Skeletal muscle cell (primary cell): ENCODE measurements at regions not wholly inside any gene's neighbourhood (a gene's known extent, or its start where the extent isn't known, plus 50 kb on each side); places are given as distances from the start of the nearest gene placed in this dataset.
"Not testable (repeated sequence)": the region's sequence is repeated elsewhere in the genome, so short reads cannot be mapped to it uniquely, and the experiment has no call there.

Source experiments
- DNase-seq: peaks from one replicate; pipeline ENCODE4 v3.0.0-alpha.2; 2010; ENCODE audit warnings: low read depth
- H3K4me3 ChIP-seq: 2 replicates; pipeline ENCODE4 v1.5.1; 2011; ENCODE audit warnings: low read depth, mild to moderate bottlenecking, control low read depth, low read length, moderate library complexity

DNA sequence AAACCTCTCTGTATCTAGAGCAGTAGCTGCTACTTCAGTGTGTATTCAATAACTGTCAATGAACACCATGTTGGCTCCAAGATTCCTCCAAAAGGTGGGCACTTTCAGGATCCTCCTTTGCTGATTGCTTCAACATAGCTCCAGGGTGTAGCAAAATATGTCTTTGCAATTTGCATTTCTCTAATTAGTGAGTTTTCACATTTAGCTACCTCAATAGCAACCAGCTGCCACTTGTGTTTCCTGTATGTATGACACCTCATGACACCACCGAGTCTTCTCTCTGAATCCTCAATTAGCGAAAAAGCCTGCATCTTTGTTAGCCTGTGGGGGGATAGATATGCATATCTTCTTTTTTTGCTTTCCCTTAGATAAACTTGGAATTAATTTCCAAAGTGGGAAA lies 898.3 kb upstream of the FAT3 start:
- DNase-seq, result no peak
- H3K4me3 ChIP-seq, result no peak overlapping the region

DNA sequence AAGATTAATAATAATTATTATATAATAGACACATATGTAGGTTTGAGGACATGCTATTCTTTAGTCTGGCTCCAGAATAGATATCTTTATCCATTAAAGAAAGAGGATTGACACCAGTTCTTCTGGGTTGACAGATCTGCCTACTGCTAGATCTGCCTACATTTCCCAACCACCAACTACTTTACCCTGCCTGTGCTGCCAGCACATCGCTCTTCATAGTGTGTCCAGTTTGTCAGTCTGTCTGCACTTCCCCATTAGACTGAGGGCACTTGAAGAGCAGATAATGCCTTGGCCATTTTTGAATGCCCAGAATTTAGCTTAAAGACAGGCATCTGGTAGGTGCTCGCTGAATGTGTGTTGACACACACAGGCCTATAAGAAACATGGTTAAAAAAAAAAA lies 910.1 kb upstream of the FAT3 start:
- H3K4me3 ChIP-seq, result no peak overlapping the region
- DNase-seq, result no peak

DNA sequence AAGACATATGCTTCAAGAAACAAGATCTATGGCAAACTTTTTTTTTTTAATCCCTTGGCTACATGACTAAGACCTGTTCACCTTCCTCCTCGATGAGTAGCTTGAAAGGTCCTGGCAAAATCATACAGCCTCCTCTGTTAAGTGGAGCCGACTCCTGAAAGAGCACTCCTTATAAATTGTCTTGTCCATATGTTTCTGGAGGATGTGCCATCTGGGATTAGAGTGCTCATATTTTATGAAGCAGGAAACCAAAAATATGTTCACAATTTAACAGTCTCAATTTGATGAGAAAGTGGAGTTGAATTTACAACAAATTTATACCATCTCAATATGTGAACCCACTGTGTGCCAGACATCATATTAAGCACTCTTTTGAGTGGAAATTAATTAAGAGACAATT lies 912.1 kb upstream of the FAT3 start:
- H3K4me3 ChIP-seq, result no peak overlapping the region
- no peak for DNase-seq

DNA sequence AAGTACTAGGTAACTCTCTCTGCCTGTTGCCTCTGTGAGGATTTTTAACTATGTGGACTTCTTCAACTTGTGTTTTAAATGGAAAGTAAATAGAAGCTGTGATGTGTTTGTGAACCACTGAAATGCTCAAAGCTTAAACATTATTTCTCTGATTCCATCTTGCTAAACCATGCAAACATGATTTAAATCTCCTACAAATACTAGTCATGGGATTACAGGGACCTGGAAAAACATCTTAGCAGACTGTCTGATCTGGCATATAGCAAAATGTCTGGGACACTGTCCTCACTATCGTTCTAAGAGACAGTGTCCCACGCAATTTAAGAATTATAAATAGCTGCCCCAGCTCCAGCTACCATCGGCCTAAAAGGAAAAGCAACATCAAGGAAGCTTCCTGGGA lies 914.5 kb upstream of the FAT3 start:
- DNase-seq, result no peak
- H3K4me3 ChIP-seq, result no peak overlapping the region

DNA sequence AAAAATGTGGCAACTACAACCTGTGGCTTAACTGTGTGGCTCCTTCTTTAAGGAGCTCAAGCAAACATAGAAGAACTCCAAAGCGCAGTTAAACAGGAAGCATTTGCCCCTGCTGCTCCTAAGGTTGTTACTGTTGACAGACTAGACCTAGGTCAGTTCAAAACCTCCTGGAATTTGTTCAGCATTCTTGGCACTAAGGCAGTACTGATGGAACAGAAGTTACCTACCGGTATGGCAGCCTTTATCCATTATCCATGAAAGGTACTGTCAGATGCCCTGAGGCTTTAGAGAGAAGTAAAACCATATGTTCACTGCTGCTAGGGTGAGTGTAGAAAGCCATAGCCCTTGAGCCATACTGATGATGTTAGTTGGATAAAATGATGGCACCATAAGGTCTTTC lies 916.5 kb upstream of the FAT3 start:
- no peak overlapping the region for H3K4me3 ChIP-seq
- no peak for DNase-seq

DNA sequence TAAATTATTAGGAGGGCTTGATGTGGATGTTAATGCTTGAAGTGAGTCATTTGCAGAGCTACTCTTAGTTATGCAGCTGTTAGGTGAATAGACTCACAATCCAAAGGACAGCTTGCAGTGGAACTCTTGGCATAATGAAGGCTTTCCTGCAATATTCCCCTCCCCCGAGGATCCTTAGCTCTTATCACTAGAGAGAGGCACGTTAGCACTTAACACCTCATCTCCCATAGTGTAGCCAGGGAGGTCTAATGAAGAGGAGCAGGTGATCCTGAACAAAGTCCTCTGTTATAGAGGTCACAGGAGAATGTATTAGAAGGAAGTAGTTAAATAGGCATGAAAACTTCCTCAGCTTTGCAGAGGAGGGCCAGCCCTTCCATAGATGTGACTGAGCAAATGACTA lies 919.2 kb upstream of the FAT3 start:
- H3K4me3 ChIP-seq, result no peak overlapping the region
- no peak for DNase-seq

DNA sequence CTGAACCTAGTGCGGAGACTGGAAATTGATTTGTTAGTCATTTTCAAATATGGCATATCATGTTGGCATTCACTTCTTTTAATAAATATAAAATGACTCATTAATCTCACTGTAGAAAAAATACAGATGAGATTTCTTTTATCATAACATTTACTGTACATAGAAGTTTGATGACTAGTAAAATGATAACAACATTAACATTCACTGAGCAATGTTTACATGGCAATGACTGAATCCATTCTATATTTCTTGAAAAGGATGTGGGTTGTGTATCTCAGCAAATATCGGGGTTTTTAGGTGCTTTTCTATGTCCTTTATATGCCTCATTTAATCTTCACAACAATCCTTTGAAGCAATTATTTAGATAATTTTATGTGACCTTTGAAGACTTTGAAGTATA lies 920.9 kb upstream of the FAT3 start:
- no peak overlapping the region for H3K4me3 ChIP-seq
- no peak for DNase-seq

DNA sequence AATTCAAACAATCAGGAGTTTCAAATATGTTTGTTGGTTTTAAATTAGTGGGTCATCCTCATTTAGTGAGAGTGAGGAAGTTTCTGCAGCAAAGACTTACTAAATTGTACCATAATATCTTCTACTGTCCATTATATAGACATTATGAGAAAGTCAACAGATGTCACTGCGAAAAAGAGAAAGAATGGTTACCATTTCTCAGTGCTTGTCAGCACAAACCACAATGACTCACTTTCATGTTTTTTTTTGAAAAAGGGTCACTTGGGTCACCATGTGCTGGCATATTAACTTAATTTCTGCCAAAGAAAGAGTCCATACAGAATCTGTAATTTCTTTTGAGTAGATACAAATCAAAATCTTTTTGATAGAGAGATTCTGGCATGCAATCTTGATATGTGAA lies 924.6 kb upstream of the FAT3 start:
- no peak overlapping the region for H3K4me3 ChIP-seq
- DNase-seq, result peak; percentile 60

DNA sequence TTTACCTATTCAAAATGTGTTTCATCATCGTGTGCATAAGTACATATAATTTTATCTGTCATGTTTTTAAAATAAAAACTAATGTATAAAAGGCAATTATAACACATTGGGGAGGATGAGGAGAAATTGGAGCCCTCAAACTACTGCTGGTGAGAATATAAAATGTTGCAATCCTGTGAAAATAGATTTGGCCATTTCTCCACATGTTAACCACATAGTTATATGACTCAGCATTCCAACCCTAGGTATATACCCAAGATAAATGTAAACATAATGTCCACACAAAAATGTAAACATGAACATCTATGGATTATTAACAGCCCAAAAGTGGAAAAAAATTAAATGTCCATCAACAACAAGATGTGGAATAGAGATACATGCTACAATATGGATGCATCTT lies 928.0 kb upstream of the FAT3 start:
- no peak overlapping the region for H3K4me3 ChIP-seq
- peak; percentile 35 for DNase-seq

DNA sequence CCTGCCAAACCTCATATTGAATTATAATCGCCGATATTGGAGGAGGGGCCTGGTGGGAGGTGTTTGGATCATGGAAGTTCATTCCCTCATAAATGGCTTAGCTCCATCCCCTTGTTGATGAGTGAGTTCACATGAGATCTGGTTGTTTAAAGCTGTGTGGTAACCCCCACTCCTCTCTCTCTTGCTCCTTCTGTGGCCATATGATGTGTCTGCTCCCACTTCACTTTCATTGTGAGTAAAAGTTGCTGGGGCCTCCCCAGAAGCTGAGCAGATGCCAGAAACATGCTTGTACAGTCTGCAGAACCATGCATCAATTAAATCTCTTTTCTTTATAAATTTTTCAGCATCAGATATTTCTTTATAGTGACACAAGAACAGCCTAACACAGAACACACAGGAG lies 929.0 kb upstream of the FAT3 start:
- H3K4me3 ChIP-seq, result no peak overlapping the region
- DNase-seq, result peak; percentile 31

DNA sequence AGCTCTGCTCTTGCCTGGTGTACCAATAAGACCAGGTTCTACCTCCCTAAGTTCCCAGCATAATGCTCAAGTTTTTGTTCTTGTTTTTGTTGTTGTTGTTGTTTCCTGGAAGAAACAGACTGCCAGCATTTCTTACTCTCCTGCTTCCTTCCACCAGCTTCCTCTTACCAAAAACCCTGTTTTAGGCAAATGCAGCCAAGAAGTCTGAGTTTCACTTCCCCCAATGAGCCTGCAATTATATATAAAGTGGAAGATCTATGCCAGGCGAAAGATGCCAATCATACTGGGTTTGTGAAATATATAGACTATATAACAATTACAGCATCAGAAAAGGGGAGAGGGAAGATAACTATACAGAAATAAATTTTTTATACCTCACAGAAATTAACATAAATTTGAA lies 931.5 kb upstream of the FAT3 start:
- DNase-seq, result no peak
- H3K4me3 ChIP-seq, result no peak overlapping the region

DNA sequence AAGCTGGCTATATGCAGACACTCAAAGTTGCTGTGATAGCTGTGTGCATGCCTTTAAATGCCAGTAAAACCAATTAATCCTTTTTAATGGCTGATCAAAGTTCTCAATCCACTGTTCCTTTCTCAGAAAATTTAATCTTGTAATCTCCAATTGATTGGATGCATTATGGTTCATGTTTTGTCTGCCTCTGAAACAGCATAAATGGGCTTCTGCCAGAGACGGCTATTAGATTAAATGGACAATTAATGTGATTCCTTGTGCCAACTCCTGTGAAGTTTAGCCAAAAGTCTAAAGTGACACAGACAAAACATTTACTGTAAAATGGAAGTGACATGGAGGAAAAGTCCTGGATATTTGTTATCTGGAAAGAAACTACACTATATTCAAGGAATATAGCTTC lies 952.5 kb upstream of the FAT3 start:
- no peak overlapping the region for H3K4me3 ChIP-seq
- DNase-seq, result no peak

DNA sequence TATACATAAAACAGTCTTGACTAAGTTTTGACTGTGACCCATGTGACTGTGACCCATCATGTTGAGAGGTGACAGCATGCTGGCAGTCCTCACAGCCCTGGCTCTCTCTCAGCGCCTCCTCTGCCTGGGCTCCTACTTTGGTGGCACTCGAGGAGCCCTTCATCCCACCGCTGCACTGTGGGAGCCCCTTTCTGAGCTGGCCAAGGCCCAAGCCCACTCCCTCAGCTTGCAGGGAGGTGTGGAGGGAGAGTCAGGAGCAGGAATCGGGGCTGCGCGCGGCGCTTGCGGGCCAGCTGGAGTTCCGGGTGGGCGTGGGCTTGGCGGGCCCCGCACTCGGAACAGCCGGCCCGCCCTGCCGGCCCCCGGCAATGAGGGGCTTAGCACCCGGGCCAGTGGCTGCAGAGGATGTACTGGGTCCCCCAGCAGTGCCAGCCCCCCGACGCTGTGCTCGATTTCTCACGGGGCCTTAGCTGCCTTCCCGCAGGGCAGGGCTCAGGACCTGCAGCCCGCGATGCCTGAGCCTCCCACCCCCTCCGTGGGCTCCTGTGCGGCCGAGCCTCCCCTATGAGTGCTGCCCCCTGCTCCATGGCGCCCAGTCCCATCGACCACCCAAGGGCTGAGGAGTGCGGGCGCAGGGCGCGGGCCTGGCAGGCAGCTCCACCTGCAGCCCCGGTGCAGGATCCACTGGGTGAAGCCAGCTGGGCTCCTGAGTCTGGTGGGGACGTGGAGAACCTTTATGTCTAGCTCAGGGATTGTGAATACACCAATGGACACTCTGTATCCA lies 955.9 kb upstream of the FAT3 start:
- H3K4me3 ChIP-seq, DNase-seq: not testable (repeated sequence)

DNA sequence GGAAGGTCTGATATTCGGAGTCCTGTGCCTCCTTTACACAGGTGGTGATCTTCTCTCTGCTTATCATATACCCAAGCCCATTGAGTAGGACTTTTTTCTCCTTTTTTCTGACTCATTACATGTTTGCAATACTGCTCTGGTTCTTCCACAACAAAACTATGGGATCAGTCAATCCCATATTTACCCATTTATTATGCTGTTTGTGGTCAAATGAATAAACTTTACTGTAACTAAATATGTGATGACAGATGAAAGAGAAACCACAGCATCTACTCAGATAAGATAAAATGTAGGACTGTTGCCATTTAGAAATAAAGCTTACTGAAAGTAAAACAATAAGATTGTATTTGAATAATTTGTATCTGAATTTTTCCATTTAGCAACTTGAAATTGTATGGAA lies 958.7 kb upstream of the FAT3 start:
- H3K4me3 ChIP-seq, result no peak overlapping the region
- no peak for DNase-seq

DNA sequence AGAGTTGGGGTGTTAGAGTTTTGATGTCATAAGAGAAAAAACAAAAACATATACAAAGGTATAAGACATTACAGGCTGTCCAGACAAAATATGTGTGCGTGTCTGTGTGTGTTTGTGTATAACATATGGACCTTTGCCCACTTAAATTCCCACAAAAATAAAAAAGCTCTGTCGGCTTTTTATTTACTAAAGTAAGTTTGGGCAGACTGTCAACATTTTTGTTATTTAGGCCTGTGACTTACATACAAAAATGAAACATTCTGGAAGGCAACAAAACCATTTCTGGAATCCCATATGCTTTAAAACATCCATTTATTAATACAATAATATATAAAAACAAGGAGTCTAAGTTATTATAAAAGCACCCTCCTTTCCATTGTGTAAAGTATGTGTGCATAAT lies 960.1 kb upstream of the FAT3 start:
- no peak for DNase-seq
- H3K4me3 ChIP-seq, result no peak overlapping the region

DNA sequence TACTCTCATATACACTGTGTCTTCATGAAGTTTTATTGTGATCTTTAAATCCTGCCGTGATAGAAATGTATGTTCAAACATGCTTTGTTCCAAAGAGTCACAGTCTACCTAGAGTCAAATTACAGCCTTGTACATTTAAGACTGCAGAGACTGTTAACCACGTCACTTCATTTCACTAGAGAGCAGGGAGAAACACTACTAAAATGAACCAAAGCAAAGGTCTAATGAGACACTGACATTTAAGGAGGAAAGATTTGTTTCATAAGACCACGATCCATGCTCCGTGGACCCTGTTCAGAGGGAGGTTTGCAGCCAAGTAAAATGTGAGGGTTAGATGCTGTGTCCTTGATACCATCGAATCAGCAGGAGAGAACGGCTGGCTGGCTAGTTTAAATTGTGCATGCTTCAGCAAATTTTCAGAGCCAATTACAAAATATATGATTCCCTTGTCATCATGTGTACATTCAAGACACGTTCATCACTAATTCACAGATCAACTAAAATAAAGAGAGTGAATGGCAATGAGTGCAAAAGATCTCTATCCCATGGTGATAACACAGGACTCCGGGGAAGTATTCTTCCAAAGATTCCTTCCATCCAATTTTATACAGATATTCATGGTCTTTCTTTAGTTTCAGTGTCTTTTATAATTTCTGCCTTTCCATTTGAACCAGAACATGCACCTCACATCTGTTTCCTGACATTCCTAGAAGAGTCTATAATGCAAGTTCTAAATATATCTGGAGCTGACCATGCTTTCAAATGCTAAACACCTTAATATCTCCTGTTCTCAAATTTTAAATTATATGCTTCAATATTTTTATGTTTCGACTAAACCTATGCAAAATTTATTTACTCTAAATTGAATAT lies 960.9 kb upstream of the FAT3 start:
- no peak for DNase-seq
- peak overlapping the region; percentile 11 for H3K4me3 ChIP-seq

DNA sequence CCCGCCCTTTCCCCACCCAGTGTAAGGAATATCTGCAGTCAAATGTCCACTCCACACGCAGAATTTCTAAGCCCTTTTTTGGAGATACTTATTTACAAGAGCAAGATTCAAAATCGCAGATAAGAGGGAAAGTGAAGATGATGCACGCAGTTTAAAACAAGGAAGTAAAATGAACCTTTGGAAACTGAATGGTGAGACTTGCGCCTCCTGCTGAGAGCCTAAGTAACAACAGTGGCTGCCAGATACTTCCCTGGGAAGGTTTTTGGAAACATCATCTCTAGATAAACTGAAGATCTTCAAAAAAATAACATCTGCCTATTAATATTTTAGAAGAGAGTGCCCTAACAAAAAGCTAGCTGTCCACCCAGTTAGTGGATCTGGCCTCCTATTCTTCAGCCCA lies 963.1 kb upstream of the FAT3 start:
- H3K4me3 ChIP-seq, result no peak overlapping the region
- DNase-seq, result no peak

DNA sequence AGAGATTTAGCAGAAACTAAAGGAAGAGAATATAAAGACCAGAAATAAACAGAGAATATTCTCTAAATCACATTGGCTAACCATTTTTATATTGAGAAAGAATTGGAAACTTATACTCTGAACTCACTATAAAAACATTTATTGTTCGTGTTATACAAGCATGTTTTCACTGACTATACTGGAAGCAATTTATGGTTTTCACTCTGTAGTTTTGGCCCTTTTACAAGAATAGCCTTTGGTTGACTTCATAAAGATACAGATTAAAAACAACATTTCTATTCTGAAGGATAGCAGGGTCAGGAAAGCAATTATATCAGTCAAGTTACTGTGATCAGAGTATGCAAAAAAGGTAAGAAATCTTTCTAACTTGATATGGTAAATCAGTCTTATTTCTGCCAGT lies 965.7 kb upstream of the FAT3 start:
- no peak for DNase-seq
- H3K4me3 ChIP-seq, result no peak overlapping the region

DNA sequence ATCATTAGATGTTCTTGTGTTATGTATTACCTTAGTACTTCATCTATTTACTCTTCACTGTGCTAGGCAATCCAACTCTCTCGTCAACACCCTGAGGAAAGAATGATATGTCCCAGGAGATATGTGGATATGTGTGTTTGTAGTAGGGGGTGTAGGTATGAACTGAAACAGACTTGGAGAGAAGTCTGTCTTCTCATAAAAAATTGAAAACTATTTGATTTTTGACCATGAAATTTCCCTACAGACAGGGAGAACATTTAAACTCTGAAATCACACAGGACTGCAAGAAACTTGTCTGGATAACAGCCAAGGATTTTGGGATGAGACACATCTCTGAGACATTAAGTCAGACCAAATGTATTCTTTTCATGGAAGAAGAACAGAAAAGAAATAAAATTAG lies 967.0 kb upstream of the FAT3 start:
- no peak overlapping the region for H3K4me3 ChIP-seq
- DNase-seq, result peak; percentile 54

DNA sequence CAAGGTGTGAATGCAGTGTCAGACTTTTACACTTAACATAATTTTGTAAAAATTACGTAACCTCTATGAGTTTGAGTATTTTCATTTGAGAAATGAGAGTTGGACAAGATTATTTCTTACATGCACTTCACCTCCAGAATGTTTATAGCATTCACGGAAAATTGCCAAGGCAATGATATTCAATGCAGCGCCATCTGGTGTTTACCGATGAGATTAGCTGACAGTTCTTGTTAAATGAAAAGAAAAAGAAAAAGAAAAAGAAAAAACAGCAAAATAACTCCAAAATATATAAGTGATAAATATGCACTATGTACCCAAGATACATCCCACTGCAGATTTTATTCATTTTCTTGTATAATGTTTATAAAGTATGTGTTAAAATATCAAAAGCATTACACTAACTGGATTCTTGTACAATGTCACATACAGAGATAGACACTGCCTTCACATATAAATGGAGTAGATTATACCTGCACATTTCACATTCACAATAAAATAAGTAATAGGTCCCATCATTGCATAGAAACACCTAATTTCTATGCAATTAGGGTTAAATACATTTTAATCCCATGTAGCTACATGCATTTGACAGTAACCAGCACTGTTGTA lies 976.3 kb upstream of the FAT3 start:
- no peak overlapping the region for H3K4me3 ChIP-seq
- DNase-seq, result no peak
